Upper lobe of left lung (tissue), 4 donors: ENCODE measurements at regions not wholly inside any gene's neighbourhood (a gene's known extent, or its start where the extent isn't known, plus 50 kb on each side); places are given as distances from the start of the nearest gene placed in this dataset.

Experiments used
- EP300 ChIP-seq, 4 donors: sonication (generic); formaldehyde crosslinking; IDR thresholded peaks; one replicate each; pipeline ENCODE4 v1.5.1; 2017; ENCODE audit warnings: antibody characterized with exemption in 4 of 4, control low read depth in 2 of 4
- POLR2A ChIP-seq, 4 donors: fragments of 450-650 bp; IDR thresholded peaks; one replicate each; pipeline ENCODE4 v1.5.1; 2016 to 2017; ENCODE audit warnings: antibody characterized with exemption in 4 of 4, mild to moderate bottlenecking in 2 of 4
- POLR2AphosphoS5 ChIP-seq, 2 donors: sonication (generic); formaldehyde crosslinking; IDR thresholded peaks; one replicate each; pipeline ENCODE4 v1.5.1; 2017; ENCODE audit warnings: antibody characterized with exemption in 2 of 2
- TF ChIP-seq, protein P1 (sequence below), 6 experiments: fragments of 450-650 bp in 4 of 6; fragments of 200-600 bp in 2 of 6; sonication (generic) in 2 of 6; IDR thresholded peaks; one replicate each; pipeline ENCODE4 v1.5.1; 2016 to 2019; ENCODE audit warnings: antibody characterized with exemption in 6 of 6

DNA sequence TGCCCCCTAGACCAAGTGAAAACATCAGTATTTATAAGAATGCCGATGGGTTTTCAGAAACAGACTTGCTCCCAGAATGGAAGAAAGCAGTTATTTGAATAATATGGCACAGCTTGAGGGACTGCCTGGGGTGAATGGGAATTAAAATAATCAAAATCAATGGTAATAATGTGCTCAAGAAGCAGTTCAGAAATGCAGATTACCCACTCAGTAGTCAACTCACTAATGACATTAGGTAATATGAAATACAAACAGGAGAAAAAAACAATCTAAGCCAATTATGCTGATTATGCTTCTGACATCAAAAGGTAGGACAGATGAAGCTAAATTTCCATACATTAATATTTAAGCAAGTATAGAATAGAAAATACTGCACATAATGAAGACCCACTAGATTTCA lies 179.3 kb downstream of the ENC1 start:
- TF ChIP-seq, protein P1, sequence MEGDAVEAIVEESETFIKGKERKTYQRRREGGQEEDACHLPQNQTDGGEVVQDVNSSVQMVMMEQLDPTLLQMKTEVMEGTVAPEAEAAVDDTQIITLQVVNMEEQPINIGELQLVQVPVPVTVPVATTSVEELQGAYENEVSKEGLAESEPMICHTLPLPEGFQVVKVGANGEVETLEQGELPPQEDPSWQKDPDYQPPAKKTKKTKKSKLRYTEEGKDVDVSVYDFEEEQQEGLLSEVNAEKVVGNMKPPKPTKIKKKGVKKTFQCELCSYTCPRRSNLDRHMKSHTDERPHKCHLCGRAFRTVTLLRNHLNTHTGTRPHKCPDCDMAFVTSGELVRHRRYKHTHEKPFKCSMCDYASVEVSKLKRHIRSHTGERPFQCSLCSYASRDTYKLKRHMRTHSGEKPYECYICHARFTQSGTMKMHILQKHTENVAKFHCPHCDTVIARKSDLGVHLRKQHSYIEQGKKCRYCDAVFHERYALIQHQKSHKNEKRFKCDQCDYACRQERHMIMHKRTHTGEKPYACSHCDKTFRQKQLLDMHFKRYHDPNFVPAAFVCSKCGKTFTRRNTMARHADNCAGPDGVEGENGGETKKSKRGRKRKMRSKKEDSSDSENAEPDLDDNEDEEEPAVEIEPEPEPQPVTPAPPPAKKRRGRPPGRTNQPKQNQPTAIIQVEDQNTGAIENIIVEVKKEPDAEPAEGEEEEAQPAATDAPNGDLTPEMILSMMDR (IDR thresholded peaks at IDR 0.05) = no peak
- TF ChIP-seq EP300 (IDR thresholded peaks at IDR 0.05) (no peak), POLR2A (IDR thresholded peaks at IDR 0.05) (no peak), POLR2AphosphoS5 (IDR thresholded peaks at IDR 0.05) (no peak)
